OCI-LY3 (cell line): ENCODE measurements at regions not wholly inside any gene's neighbourhood (a gene's known extent, or its start where the extent isn't known, plus 50 kb on each side); places are given as distances from the start of the nearest gene placed in this dataset.

Source experiments
- H2AFZ ChIP-seq: fragments of 200-600, 300-600 bp; shearing (Covaris generic); 2 replicates; pipeline ENCODE4 v1.6.0; 2014; ENCODE audit warnings: antibody characterized with exemption, low read depth, low read length
- H3K27ac ChIP-seq: fragments of 200-600, 300-600 bp; sonication (generic); 2 replicates; pipeline ENCODE4 v1.5.1; 2014; ENCODE audit warnings: mild to moderate bottlenecking, low read length, moderate library complexity, mixed read lengths
- H3K27me3 ChIP-seq: fragments of 200-600, 300-600 bp; sonication (generic); 2 replicates; pipeline ENCODE4 v1.6.1; 2014; ENCODE audit warnings: low read depth, low read length, mixed read lengths
- H3K36me3 ChIP-seq: fragments of 200-600, 300-600 bp; sonication (generic); replicated peaks from 2 replicates; pipeline ENCODE3; 2014; ENCODE audit warnings: low read depth, low read length, mixed read lengths
- H3K4me1 ChIP-seq: fragments of 300-600, 200-600 bp; sonication (generic); 2 replicates; pipeline ENCODE4 v1.6.1; 2014; ENCODE audit warnings: low read length, mixed read lengths
- H3K4me2 ChIP-seq: fragments of 200-600, 300-600 bp; sonication (generic); 2 replicates; pipeline ENCODE4 v1.6.1; 2014; ENCODE audit warnings: low read length, mixed read lengths
- H3K4me3 ChIP-seq: fragments of 300-600, 200-600 bp; sonication (generic); 2 replicates; pipeline ENCODE4 v1.5.1; 2014; ENCODE audit warnings: antibody characterized with exemption, mild to moderate bottlenecking, low read length, moderate library complexity
- H3K79me2 ChIP-seq: fragments of 300-600, 200-600 bp; shearing (Covaris generic); 2 replicates; pipeline ENCODE4 v1.6.1; 2014; ENCODE audit warnings: mild to moderate bottlenecking, low read length, mixed read lengths
- H3K9ac ChIP-seq: fragments of 300-600, 200-600 bp; shearing (Covaris generic); 2 replicates; pipeline ENCODE4 v1.6.0; 2014; ENCODE audit warnings: mild to moderate bottlenecking, low read length, moderate library complexity
- H3K9me3 ChIP-seq: fragments of 200-600, 300-600 bp; shearing (Covaris generic); 2 replicates; pipeline ENCODE4 v1.6.1; 2014; ENCODE audit warnings: low read length, mixed read lengths; ENCODE audit not compliant: insufficient read depth
- H4K20me1 ChIP-seq: fragments of 200-600, 300-600 bp; sonication (generic); 2 replicates; pipeline ENCODE4 v1.6.1; 2016; ENCODE audit warnings: low read length, mixed read lengths; ENCODE audit not compliant: insufficient read depth
- EZH2phosphoT487 ChIP-seq: fragments of 200-600 bp; shearing (Covaris generic); IDR thresholded peaks from 2 replicates; pipeline ENCODE4 v1.6.1; 2018; ENCODE audit warnings: antibody characterized with exemption, mixed run types, low read depth
- TF ChIP-seq, protein P1 (sequence below): fragments of 200-600, 300-600 bp; sonication (generic); IDR thresholded peaks from 2 replicates; pipeline ENCODE4 v1.5.1; 2014; ENCODE audit warnings: antibody characterized with exemption, low read length, low read depth

DNA sequence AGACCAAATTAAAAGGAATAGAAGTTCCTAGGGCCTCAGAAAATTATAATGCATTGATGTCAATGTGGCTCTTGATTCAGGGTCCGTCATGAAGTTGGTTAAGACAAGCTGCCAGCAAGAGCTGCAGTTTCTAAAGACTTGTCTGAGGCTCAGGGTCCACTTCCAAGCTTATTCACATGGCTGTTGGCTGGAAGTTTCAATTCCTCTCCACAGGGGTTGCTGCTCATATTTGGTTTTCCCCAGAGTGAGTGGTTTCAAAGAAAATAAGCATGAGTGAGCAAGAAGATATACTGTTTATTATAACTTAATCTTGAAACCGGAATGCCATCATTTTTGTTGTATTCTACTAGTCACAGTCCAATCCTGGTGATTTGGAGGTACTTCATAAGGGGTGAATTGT is 1247.4 kb downstream of the LRFN5 start:
- TF ChIP-seq EZH2phosphoT487 = no peak
- TF ChIP-seq, protein P1, sequence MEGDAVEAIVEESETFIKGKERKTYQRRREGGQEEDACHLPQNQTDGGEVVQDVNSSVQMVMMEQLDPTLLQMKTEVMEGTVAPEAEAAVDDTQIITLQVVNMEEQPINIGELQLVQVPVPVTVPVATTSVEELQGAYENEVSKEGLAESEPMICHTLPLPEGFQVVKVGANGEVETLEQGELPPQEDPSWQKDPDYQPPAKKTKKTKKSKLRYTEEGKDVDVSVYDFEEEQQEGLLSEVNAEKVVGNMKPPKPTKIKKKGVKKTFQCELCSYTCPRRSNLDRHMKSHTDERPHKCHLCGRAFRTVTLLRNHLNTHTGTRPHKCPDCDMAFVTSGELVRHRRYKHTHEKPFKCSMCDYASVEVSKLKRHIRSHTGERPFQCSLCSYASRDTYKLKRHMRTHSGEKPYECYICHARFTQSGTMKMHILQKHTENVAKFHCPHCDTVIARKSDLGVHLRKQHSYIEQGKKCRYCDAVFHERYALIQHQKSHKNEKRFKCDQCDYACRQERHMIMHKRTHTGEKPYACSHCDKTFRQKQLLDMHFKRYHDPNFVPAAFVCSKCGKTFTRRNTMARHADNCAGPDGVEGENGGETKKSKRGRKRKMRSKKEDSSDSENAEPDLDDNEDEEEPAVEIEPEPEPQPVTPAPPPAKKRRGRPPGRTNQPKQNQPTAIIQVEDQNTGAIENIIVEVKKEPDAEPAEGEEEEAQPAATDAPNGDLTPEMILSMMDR = no peak
- peaks cover 36% of the 10 kb centered on the region for H3K4me1 ChIP-seq
- H3K27ac ChIP-seq = peak overlapping the region; percentile 21
- H4K20me1 ChIP-seq = no peaks in the 10 kb centered on the region
- peak overlapping the region; percentile 58 for H3K4me2 ChIP-seq
- no peaks in the 10 kb centered on the region for H3K27me3 ChIP-seq
- no peaks in the 10 kb centered on the region for H3K79me2 ChIP-seq
- no peaks in the 10 kb centered on the region for H3K9me3 ChIP-seq
- H3K36me3 ChIP-seq = no peaks in the 10 kb centered on the region
- peak overlapping the region; percentile 16; the same call in 1 of the 2 replicates for H3K4me3 ChIP-seq
- H2AFZ ChIP-seq = peak overlapping the region; percentile 9; the same call in 1 of the 2 replicates
- H3K9ac ChIP-seq = peak overlapping the region; percentile 7; the same call in 1 of the 2 replicates

DNA sequence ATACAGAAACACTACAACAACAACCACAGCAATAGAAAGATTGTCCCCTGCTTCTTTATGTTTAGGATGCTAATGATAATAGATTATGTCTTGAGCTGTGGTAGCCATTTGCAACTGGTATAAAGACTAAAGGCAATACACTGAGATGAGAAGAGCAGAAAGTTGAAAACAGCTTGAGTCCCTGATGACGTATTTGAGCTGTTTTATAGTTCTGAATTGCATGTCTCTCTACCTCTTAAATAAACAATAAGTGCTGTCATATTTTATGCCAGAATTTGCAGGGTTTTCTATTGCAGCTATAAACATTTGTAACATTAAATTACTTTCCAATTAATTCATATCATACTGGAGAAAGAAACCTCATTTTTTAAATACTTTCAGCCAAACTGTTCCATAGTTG is 1242.0 kb downstream of the LRFN5 start:
- Histone ChIP-seq H2AFZ (no peak overlapping the region), H4K20me1 (no peaks in the 10 kb centered on the region), H3K79me2 (no peaks in the 10 kb centered on the region), H3K27me3 (no peaks in the 10 kb centered on the region), H3K4me2 (no peak overlapping the region), H3K9ac (no peak overlapping the region), H3K4me1 (peaks cover 19% of the 10 kb centered on the region), H3K36me3 (no peaks in the 10 kb centered on the region), H3K9me3 (no peaks in the 10 kb centered on the region), H3K4me3 (no peak overlapping the region), H3K27ac (no peak overlapping the region)
- TF ChIP-seq, protein P1 = no peak
- TF ChIP-seq EZH2phosphoT487 = no peak

DNA sequence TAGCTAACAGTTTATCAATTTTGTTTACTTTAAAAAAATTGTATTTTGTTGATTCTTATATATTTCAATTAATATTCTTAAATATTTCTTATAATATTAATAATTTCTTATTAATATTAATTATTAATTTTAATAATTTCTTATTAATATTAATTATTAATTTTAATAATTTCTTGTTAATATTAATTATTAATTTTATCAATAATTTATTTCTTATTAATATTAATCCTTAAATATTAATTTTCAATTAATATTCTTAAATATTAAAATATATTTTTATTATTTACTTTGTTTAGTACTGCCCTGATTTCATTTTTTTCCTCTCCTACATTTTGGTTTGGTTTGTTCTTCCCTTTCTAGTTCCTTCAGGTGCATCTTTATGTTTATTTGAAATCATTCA is 1208.1 kb downstream of the LRFN5 start:
- Histone ChIP-seq H3K9ac (no peak overlapping the region), H3K27me3 (no peaks in the 10 kb centered on the region), H3K4me1 (no peaks in the 10 kb centered on the region), H3K9me3 (no peaks in the 10 kb centered on the region), H3K4me2 (no peak overlapping the region), H4K20me1 (no peaks in the 10 kb centered on the region), H3K4me3 (no peak overlapping the region), H2AFZ (no peak overlapping the region), H3K27ac (no peak overlapping the region), H3K79me2 (no peaks in the 10 kb centered on the region), H3K36me3 (no peaks in the 10 kb centered on the region)
- TF ChIP-seq, protein P1 = no peak
- no peak for TF ChIP-seq EZH2phosphoT487

DNA sequence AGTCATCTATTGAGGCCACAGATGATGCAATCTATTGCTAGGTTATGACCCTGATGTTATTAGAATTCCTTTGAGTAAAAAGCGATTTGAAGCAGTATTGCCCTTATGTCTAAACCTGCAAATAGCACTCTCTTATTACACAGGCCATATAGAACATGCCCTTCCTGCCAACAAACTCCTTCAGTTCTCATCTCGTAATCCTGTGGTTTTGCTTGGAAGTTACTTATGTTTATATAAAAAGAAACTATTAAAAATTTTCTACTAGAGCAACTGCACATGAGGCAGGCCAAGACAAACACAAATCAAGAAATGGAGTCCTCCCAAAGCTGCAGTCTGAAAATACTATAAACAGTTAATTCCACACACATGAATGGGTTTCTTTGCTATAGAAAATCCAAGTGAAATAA is 1200.2 kb downstream of the LRFN5 start:
- no peak overlapping the region for H2AFZ ChIP-seq
- H3K4me3 ChIP-seq = no peak overlapping the region
- H4K20me1 ChIP-seq = no peaks in the 10 kb centered on the region
- H3K4me1 ChIP-seq = no peaks in the 10 kb centered on the region
- H3K9me3 ChIP-seq = no peaks in the 10 kb centered on the region
- H3K27me3 ChIP-seq = no peaks in the 10 kb centered on the region
- H3K4me2 ChIP-seq = no peak overlapping the region
- no peak overlapping the region for H3K27ac ChIP-seq
- H3K9ac ChIP-seq = no peak overlapping the region
- TF ChIP-seq EZH2phosphoT487 = no peak
- TF ChIP-seq, protein P1 = no peak
- H3K79me2 ChIP-seq = no peaks in the 10 kb centered on the region
- H3K36me3 ChIP-seq = no peaks in the 10 kb centered on the region
